CD4-positive, alpha-beta T cell (primary cell): ENCODE measurements at regions not wholly inside any gene's neighbourhood (a gene's known extent, or its start where the extent isn't known, plus 50 kb on each side); places are given as distances from the start of the nearest gene placed in this dataset.

Experiments used
- ATAC-seq: fragments of 200-7000 bp; cut with Tn5 transposase; one replicate; pipeline ENCODE4 v1.10.0; 2022; ENCODE audit warnings: mild to moderate bottlenecking; ENCODE audit not compliant: poor library complexity
- CTCF ChIA-PET: fragments of 350-600 bp; sonication (Branson Sonifier 250); formaldehyde crosslinking; loops from one replicate; lab custom pipeline; 2021; ENCODE audit warnings: antibody characterized with exemption, inconsistent platforms; lab: Charles Lee
- POLR2A ChIA-PET: fragments of 350-600 bp; sonication (Branson Sonifier 250); formaldehyde crosslinking; loops from one replicate; lab custom pipeline; 2021; ENCODE audit warnings: antibody characterized with exemption, inconsistent platforms; lab: Charles Lee
- DNase-seq, 14 experiments: peaks; one replicate each; pipeline ENCODE4 v3.0.0-alpha.2; 2013 to 2020; ENCODE audit warnings: mixed read lengths in 2 of 14
- H3K27ac ChIP-seq, 2 donors: one replicate each; pipeline versions ENCODE4 v1.5.1 to v1.7.0; 2013; ENCODE audit warnings: low read length in 2 of 2, low read depth in 1 of 2, mild to moderate bottlenecking in 1 of 2
- H3K27me3 ChIP-seq, 2 experiments: 1 replicate in 1 of 2; 2 replicates in 1 of 2; pipeline versions ENCODE4 v1.6.1 to v1.7.0; 2013; ENCODE audit warnings: low read length in 2 of 2, control low read depth in 1 of 2, mild to moderate bottlenecking in 1 of 2, moderate library complexity in 1 of 2; ENCODE audit not compliant: insufficient read depth in 2 of 2, control insufficient read depth in 1 of 2
- H3K36me3 ChIP-seq: one replicate; pipeline ENCODE4 v1.6.1; 2013; ENCODE audit warnings: low read length, control low read depth; ENCODE audit not compliant: insufficient read depth
- H3K4me1 ChIP-seq: one replicate; pipeline ENCODE4 v1.6.1; 2013; ENCODE audit warnings: low read length, control low read depth; ENCODE audit not compliant: insufficient read depth
- H3K4me3 ChIP-seq: one replicate; pipeline ENCODE4 v1.5.1; 2013; ENCODE audit warnings: mild to moderate bottlenecking, low read length, moderate library complexity
- H3K9me3 ChIP-seq, 2 experiments: 1 replicate in 1 of 2; 2 replicates in 1 of 2; pipeline versions ENCODE4 v1.6.1 to v1.7.0; 2013; ENCODE audit warnings: low read length in 2 of 2, mild to moderate bottlenecking in 2 of 2, control low read depth in 1 of 2, moderate library complexity in 1 of 2; ENCODE audit not compliant: control insufficient read depth in 1 of 2, insufficient read depth in 1 of 2
- H3K27ac Mint-ChIP-seq: one replicate; pipeline ENCODE4 v1.8.0; 2020; ENCODE audit warnings: mixed read lengths
- H3K27me3 Mint-ChIP-seq: one replicate; pipeline ENCODE4 v1.8.0; 2021; ENCODE audit warnings: mixed read lengths
- H3K36me3 Mint-ChIP-seq: one replicate; pipeline ENCODE4 v1.8.0; 2021; ENCODE audit warnings: low read depth, mixed read lengths
- H3K4me1 Mint-ChIP-seq: one replicate; pipeline ENCODE4 v1.8.0; 2021; ENCODE audit warnings: low read depth, mixed read lengths
- H3K4me3 Mint-ChIP-seq: one replicate; pipeline ENCODE4 v1.8.0; 2020; ENCODE audit warnings: mild to moderate bottlenecking, mixed read lengths
- H3K9me3 Mint-ChIP-seq: one replicate; pipeline ENCODE4 v1.8.0; 2020; ENCODE audit warnings: mixed read lengths
- intact Hi-C, 2 experiments: fragments of 100-400 bp; cut with DNase I in 1 of 2; cut with micrococcal nuclease in 1 of 2; formaldehyde crosslinking; loops; one replicate each; pipeline versions ENCODE4 v1.15.1 to v1.9.0; 2023 to 2025; cut with DNase I, micrococcal nuclease
- TF ChIP-seq, protein P1 (sequence below): fragments of 200-600 bp; IDR thresholded peaks from one replicate; pipeline ENCODE4 v1.8.0; 2022; ENCODE audit warnings: antibody characterized with exemption, mild to moderate bottlenecking

DNA sequence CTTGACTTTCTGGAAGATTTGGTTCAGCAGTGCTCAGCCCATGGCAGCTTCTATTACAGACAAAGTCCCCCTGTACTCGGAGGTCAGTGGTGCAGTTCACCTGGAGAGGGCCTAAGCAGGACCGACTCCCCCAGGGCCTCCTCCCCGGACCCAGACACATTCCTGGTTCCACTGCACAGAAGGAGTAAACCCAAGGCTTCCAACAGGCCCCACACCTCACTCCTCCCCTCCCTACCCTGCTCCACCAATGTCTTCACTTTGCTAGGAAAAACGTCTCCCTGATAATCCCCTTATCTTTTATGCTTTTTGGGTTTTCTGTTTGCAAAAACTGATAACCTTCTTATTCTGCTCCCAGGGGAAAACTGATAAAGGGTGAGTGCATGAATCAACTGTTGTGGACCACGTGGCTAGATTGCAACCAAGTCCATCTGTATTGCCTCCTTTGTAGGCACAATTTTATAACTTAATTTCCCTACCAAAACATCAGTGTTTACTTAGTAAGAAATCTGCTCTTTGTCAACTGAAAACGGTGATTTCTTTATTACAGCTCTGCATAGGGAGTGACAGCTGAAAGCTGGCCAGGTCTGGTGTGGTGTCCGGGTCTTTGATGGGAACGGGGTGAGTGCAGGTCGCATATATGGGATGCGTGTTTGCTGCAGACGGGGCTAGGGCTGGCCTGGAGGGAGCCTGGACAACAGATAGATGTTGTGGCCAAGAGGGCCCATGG, 202.5 kb downstream of the GLI2 start:
- intact Hi-C loops = no loop called here
- H3K4me1 Mint-ChIP-seq = no peaks in the 10 kb centered on the region
- POLR2A ChIA-PET = no interaction called here
- no peaks in the 10 kb centered on the region for H3K36me3 ChIP-seq
- no peak for ATAC-seq
- H3K4me3 Mint-ChIP-seq = no peak overlapping the region
- no peaks in the 10 kb centered on the region for H3K9me3 Mint-ChIP-seq
- no peaks in the 10 kb centered on the region for H3K36me3 Mint-ChIP-seq
- TF ChIP-seq, protein P1, sequence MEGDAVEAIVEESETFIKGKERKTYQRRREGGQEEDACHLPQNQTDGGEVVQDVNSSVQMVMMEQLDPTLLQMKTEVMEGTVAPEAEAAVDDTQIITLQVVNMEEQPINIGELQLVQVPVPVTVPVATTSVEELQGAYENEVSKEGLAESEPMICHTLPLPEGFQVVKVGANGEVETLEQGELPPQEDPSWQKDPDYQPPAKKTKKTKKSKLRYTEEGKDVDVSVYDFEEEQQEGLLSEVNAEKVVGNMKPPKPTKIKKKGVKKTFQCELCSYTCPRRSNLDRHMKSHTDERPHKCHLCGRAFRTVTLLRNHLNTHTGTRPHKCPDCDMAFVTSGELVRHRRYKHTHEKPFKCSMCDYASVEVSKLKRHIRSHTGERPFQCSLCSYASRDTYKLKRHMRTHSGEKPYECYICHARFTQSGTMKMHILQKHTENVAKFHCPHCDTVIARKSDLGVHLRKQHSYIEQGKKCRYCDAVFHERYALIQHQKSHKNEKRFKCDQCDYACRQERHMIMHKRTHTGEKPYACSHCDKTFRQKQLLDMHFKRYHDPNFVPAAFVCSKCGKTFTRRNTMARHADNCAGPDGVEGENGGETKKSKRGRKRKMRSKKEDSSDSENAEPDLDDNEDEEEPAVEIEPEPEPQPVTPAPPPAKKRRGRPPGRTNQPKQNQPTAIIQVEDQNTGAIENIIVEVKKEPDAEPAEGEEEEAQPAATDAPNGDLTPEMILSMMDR = no peak
- no peak for DNase-seq
- no peaks in the 10 kb centered on the region for H3K9me3 ChIP-seq
- H3K27me3 Mint-ChIP-seq = no peaks in the 10 kb centered on the region
- H3K27ac Mint-ChIP-seq = no peak overlapping the region
- H3K27ac ChIP-seq = no peak overlapping the region
- CTCF ChIA-PET = no interaction called here
- H3K27me3 ChIP-seq = no peaks in the 10 kb centered on the region
- no peaks in the 10 kb centered on the region for H3K4me1 ChIP-seq
- no peak overlapping the region for H3K4me3 ChIP-seq

DNA sequence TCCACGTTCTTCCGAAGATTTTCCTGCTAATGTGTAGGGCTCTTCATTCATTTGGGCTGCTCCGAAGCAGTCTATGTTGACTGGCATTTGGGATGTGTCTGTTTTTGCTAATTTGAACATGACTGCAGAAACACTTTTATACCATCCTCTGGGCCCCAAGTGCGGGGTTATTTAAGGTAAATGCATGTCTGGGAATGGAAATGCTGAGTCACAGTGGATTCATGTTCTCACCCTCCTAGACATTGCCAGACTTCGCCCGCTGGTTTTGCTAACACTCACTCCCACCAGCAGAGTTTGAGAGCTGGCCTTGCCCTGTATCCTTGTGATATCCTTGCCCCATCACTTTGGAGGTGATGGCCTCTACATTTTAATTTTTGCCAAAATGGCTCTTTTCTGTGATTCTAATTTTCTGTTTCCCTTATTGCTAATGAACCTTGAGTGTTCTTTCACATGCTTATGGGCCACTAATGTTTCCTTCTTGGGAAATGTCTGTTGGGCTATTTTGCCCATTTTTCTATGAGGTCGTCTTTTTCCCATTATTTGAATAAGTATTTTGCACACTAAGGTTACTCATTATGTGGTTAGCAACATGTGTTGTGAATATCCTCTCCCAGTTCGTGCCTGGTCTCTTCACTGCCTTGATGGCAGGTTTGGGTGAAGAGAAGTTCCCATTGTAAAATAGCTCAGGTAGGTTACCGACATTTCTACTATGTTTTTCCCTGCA, 204.1 kb downstream of the GLI2 start:
- CTCF ChIA-PET = no interaction called here
- no peak for ATAC-seq
- no peaks in the 10 kb centered on the region for H3K9me3 Mint-ChIP-seq
- POLR2A ChIA-PET = no interaction called here
- intact Hi-C loops = no loop called here
- H3K27me3 ChIP-seq = no peaks in the 10 kb centered on the region
- H3K27ac Mint-ChIP-seq = no peak overlapping the region
- no peak overlapping the region for H3K4me3 ChIP-seq
- H3K4me3 Mint-ChIP-seq = no peak overlapping the region
- H3K36me3 ChIP-seq = no peaks in the 10 kb centered on the region
- no peaks in the 10 kb centered on the region for H3K36me3 Mint-ChIP-seq
- no peaks in the 10 kb centered on the region for H3K9me3 ChIP-seq
- H3K27me3 Mint-ChIP-seq = no peaks in the 10 kb centered on the region
- H3K4me1 ChIP-seq = no peaks in the 10 kb centered on the region
- no peaks in the 10 kb centered on the region for H3K4me1 Mint-ChIP-seq
- no peak overlapping the region for H3K27ac ChIP-seq
- TF ChIP-seq, protein P1 = no peak
- no peak for DNase-seq

DNA sequence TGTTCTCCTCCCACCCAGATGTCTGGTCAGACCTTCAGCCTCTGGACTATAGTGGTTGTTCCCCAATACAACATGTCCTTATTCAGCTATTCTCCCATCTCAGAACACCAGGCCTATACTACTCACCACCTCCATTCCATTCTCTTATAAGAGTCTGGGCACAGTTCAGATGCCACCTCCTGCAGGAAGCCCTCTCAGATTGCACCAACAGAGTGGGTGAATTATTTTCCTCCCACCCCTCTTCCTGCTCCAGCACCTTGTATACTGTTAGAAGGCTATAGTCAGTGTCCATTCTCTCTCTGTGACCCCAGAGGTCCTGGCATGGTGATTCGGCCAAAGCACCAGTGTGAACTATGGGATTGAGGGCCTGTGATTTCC, 204.6 kb downstream of the GLI2 start:
- TF ChIP-seq, protein P1 = no peak
- DNase-seq (no peak), ATAC-seq (no peak)
- Histone ChIP-seq H3K27ac (no peak overlapping the region), H3K36me3 (no peaks in the 10 kb centered on the region), H3K9me3 (no peaks in the 10 kb centered on the region), H3K4me1 (no peaks in the 10 kb centered on the region), H3K4me3 (no peak overlapping the region), H3K27me3 (no peaks in the 10 kb centered on the region)
- Mint-ChIP-seq H3K4me3 (no peak overlapping the region), H3K27ac (no peak overlapping the region), H3K4me1 (no peaks in the 10 kb centered on the region), H3K9me3 (no peaks in the 10 kb centered on the region), H3K27me3 (no peaks in the 10 kb centered on the region), H3K36me3 (no peaks in the 10 kb centered on the region)
- ChIA-PET POLR2A (no interaction called here), CTCF (no interaction called here)
- intact Hi-C loops = no loop called here
